ENCODE measurements at regions not wholly inside any gene's neighbourhood (a gene's known extent, or its start where the extent isn't known, plus 50 kb on each side); places are given as distances from the start of the nearest gene placed in this dataset.

GRCh38 chr3:82085356-82085755, 323.9 kb upstream of the GBE1 start:
- TF ChIP-seq, protein P1, sequence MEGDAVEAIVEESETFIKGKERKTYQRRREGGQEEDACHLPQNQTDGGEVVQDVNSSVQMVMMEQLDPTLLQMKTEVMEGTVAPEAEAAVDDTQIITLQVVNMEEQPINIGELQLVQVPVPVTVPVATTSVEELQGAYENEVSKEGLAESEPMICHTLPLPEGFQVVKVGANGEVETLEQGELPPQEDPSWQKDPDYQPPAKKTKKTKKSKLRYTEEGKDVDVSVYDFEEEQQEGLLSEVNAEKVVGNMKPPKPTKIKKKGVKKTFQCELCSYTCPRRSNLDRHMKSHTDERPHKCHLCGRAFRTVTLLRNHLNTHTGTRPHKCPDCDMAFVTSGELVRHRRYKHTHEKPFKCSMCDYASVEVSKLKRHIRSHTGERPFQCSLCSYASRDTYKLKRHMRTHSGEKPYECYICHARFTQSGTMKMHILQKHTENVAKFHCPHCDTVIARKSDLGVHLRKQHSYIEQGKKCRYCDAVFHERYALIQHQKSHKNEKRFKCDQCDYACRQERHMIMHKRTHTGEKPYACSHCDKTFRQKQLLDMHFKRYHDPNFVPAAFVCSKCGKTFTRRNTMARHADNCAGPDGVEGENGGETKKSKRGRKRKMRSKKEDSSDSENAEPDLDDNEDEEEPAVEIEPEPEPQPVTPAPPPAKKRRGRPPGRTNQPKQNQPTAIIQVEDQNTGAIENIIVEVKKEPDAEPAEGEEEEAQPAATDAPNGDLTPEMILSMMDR (IDR thresholded peaks at IDR 0.05 in 4 of 5, conservative IDR thresholded peaks at IDR 0.05 in 1 of 5): no peak
- TF ChIP-seq POLR2A (IDR thresholded peaks at IDR 0.05): no peak
